Left ventricle myocardium inferior (tissue), 1 donor: ENCODE measurements at regions not wholly inside any gene's neighbourhood (a gene's known extent, or its start where the extent isn't known, plus 50 kb on each side); places are given as distances from the start of the nearest gene placed in this dataset.

Experiments
- DNase-seq: peaks from one replicate; pipeline ENCODE4 v3.0.0-alpha.2; 2020
- H3K27ac ChIP-seq: fragments of 200-600 bp; replicated peaks from 2 replicates; pipeline ENCODE4 v1.8.0; 2021
- H3K27me3 ChIP-seq: fragments of 200-600 bp; 2 replicates; pipeline ENCODE4 v1.8.0; 2021; ENCODE audit warnings: low read depth
- H3K36me3 ChIP-seq: fragments of 200-600 bp; 2 replicates; pipeline ENCODE4 v1.8.0; 2021
- H3K4me1 ChIP-seq: fragments of 200-600 bp; 2 replicates; pipeline ENCODE4 v1.8.0; 2021
- H3K4me3 ChIP-seq: fragments of 200-600 bp; 2 replicates; pipeline ENCODE4 v1.8.0; 2021; ENCODE audit warnings: mild to moderate bottlenecking, moderate library complexity
- H3K9me3 ChIP-seq: fragments of 200-600 bp; replicated peaks from 2 replicates; pipeline ENCODE4 v1.8.0; 2021
- intact Hi-C: fragments of 100-400 bp; cut with micrococcal nuclease; formaldehyde crosslinking; loops from one replicate; pipeline ENCODE4 v1.11.0; 2022
- TF ChIP-seq, protein P1 (sequence below): fragments of 200-600 bp; IDR thresholded peaks from 2 replicates; pipeline ENCODE4 v1.8.0; 2021; ENCODE audit warnings: antibody characterized with exemption, mild to moderate bottlenecking, borderline replicate concordance
- donor health status: DM: no; HTN: yes; CAD: no; lungs with severe emphysema.

DNA sequence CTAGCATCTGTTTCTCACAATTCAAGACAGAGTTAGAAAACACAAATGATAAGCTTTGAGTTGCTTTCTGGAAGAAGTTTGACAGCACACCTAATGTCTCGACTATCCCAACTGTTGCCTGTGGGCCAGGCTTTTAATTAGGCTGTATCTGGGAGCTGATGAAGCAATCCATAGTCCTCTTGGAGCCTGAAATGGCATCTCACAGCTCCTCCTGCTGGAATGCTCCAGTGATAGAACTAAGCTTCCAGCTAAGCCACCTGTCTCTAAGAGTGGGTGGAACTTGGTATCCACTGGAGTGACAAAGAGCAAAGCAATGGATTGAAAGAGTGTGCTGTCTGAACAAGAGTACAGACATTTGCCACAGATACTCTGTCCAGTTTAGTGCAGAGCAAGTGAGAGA lies 605.3 kb upstream of the NR5A2 start:
- Histone ChIP-seq H3K27ac (no peak overlapping the region), H3K27me3 (no peaks in the 10 kb centered on the region), H3K4me3 (no peak overlapping the region), H3K9me3 (peaks cover 20% of the 10 kb centered on the region), H3K36me3 (no peaks in the 10 kb centered on the region), H3K4me1 (no peaks in the 10 kb centered on the region)
- TF ChIP-seq, protein P1, sequence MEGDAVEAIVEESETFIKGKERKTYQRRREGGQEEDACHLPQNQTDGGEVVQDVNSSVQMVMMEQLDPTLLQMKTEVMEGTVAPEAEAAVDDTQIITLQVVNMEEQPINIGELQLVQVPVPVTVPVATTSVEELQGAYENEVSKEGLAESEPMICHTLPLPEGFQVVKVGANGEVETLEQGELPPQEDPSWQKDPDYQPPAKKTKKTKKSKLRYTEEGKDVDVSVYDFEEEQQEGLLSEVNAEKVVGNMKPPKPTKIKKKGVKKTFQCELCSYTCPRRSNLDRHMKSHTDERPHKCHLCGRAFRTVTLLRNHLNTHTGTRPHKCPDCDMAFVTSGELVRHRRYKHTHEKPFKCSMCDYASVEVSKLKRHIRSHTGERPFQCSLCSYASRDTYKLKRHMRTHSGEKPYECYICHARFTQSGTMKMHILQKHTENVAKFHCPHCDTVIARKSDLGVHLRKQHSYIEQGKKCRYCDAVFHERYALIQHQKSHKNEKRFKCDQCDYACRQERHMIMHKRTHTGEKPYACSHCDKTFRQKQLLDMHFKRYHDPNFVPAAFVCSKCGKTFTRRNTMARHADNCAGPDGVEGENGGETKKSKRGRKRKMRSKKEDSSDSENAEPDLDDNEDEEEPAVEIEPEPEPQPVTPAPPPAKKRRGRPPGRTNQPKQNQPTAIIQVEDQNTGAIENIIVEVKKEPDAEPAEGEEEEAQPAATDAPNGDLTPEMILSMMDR = no peak
- intact Hi-C loops = no loop called here
- no peak for DNase-seq

- H3K9me3 ChIP-seq = peaks cover 31% of the 10 kb centered on the region
- DNase-seq = no peak
- no peaks in the 10 kb centered on the region for H3K4me1 ChIP-seq
- no peaks in the 10 kb centered on the region for H3K27me3 ChIP-seq
- TF ChIP-seq, protein P1 = no peak
- no peaks in the 10 kb centered on the region for H3K36me3 ChIP-seq
- H3K27ac ChIP-seq = no peak overlapping the region
- intact Hi-C loops = no loop called here
- no peak overlapping the region for H3K4me3 ChIP-seq
These were observed 579.6 kb upstream of the NR5A2 start for GRCh38 chr1:199447906-199448305.

- intact Hi-C loops = no loop called here
- TF ChIP-seq, protein P1 = no peak
- H3K9me3 ChIP-seq = peaks cover 24% of the 10 kb centered on the region
- H3K36me3 ChIP-seq = no peaks in the 10 kb centered on the region
- H3K27ac ChIP-seq = no peak overlapping the region
- H3K4me1 ChIP-seq = no peaks in the 10 kb centered on the region
- H3K4me3 ChIP-seq = no peak overlapping the region
- H3K27me3 ChIP-seq = no peaks in the 10 kb centered on the region
- DNase-seq = no peak
These were observed 578.9 kb upstream of the NR5A2 start for GRCh38 chr1:199448646-199449045.

GRCh38 chr1:199449221-199449620 lies 578.3 kb upstream of the NR5A2 start:
- no peak overlapping the region for H3K27ac ChIP-seq
- peaks cover 18% of the 10 kb centered on the region for H3K9me3 ChIP-seq
- no peak for DNase-seq
- H3K36me3 ChIP-seq = no peaks in the 10 kb centered on the region
- intact Hi-C loops = no loop called here
- H3K4me1 ChIP-seq = no peaks in the 10 kb centered on the region
- no peaks in the 10 kb centered on the region for H3K27me3 ChIP-seq
- no peak overlapping the region for H3K4me3 ChIP-seq
- TF ChIP-seq, protein P1 = no peak

DNA sequence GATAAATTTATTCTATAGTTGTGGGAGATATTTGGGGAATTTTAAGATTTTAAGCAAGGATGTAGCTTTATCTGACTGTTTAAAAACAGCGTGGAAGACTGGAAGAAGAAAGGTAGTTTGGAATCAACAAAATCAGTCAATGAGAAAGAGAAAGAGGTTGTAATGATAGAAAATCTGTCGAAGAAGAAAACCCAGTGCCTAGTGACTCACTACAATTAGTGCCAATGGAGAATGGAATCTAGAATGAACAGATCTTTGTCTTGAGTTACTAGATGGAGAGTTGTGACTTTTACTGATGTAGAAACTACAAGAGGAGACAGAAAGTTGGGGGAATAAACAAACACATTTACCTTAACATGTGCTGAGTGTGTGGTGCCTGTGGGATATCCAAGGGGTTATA lies 577.8 kb upstream of the NR5A2 start:
- Histone ChIP-seq H3K27me3 (no peaks in the 10 kb centered on the region), H3K9me3 (peaks cover 14% of the 10 kb centered on the region), H3K27ac (no peak overlapping the region), H3K4me3 (no peak overlapping the region), H3K36me3 (no peaks in the 10 kb centered on the region), H3K4me1 (no peaks in the 10 kb centered on the region)
- TF ChIP-seq, protein P1 = no peak
- intact Hi-C loops = no loop called here
- DNase-seq = no peak

GRCh38 chr1:199452627-199453026 lies 574.9 kb upstream of the NR5A2 start:
- TF ChIP-seq, protein P1 = no peak

More at GRCh38 chr1:199452627-199453026, 574.9 kb upstream of the NR5A2 start:
- H3K27ac ChIP-seq = no peak overlapping the region
- H3K36me3 ChIP-seq = no peaks in the 10 kb centered on the region
- H3K9me3 ChIP-seq = no peaks in the 10 kb centered on the region
- DNase-seq = no peak
- intact Hi-C loops = no loop called here
- H3K4me1 ChIP-seq = no peaks in the 10 kb centered on the region
- H3K4me3 ChIP-seq = no peak overlapping the region
- H3K27me3 ChIP-seq = no peaks in the 10 kb centered on the region
